ENCODE measurements at regions not wholly inside any gene's neighbourhood (a gene's known extent, or its start where the extent isn't known, plus 50 kb on each side); places are given as distances from the start of the nearest gene placed in this dataset.

GRCh38 chr4:81664079-81664478 lies 192.4 kb upstream of the RASGEF1B start:
- TF ChIP-seq EZH2 (IDR thresholded peaks at IDR 0.05; ENCODE audit: low read length, missing control alignments) (no peak), CTCF (conservative IDR thresholded peaks at IDR 0.05 in 1 of 2, IDR thresholded peaks at IDR 0.05 in 1 of 2; ENCODE audit: low read depth in 1 of 2, low read length in 2 of 2) (no peak)
